ENCODE measurements at regions not wholly inside any gene's neighbourhood (a gene's known extent, or its start where the extent isn't known, plus 50 kb on each side); places are given as distances from the start of the nearest gene placed in this dataset.

- CTCF ChIA-PET (ENCODE audit: low intra/inter-chr PET ratio): no interaction called here
- WGBS (ENCODE audit: insufficient coverage, low coverage, missing lambda C conversion rate): 5% methylated on average over 1 of the region's 1 CpG
- intact Hi-C loops (cut with micrococcal nuclease): no loop called here
These were observed 115.9 kb upstream of the ARHGAP28 start for GRCh38 chr18:6613581-6613980.

More at GRCh38 chr18:6613581-6613980, 115.9 kb upstream of the ARHGAP28 start:
- no peak for FAIRE-seq
- Histone ChIP-seq H4K20me1 (replicated peaks; ENCODE audit: control insufficient read depth, insufficient read depth, low read length) (no peaks in the 10 kb centered on the region), H3K9ac (ENCODE audit: insufficient read depth in 1 of 2, low read depth in 2 of 2, low read length in 2 of 2) (no peak overlapping the region), H3K27ac (ENCODE audit: extremely low read depth, low read depth, low read length) (no peak overlapping the region), H3K4me3 (no peak overlapping the region), H3K4me2 (ENCODE audit: insufficient read depth, low read length) (no peak overlapping the region), H3K4me1 (replicated peaks in 1 of 2; ENCODE audit: control insufficient read depth in 2 of 2, insufficient read depth in 2 of 2, low read length in 2 of 2) (no peaks in the 10 kb centered on the region), H3K9me3 (replicated peaks; ENCODE audit: control insufficient read depth, insufficient read depth, low read depth, low read length) (no peaks in the 10 kb centered on the region), H3K36me3 (ENCODE audit: control insufficient read depth, insufficient read depth, low read length) (no peaks in the 10 kb centered on the region), H2AFZ (ENCODE audit: low read depth, low read length) (no peak overlapping the region), H3K9me1 (ENCODE audit: control insufficient read depth, insufficient read depth, low read length) (no peaks in the 10 kb centered on the region), H3K79me2 (ENCODE audit: control insufficient read depth, insufficient read depth, low read length) (no peaks in the 10 kb centered on the region), H3K27me3 (ENCODE audit: control insufficient read depth in 2 of 2, insufficient read depth in 2 of 2, low read length in 2 of 2) (peaks cover 4 to 6% of the 10 kb centered on the region in 2 experiments; a peak in 1 of 5 replicates)
- no peak for DNase-seq (ENCODE audit: extremely low read depth in 1 of 4, low spot score in 3 of 4)
- no peak for ATAC-seq
- POLR2A ChIA-PET: interaction anchor here (0.6 to 1.5 kb wide), 2 partner anchors 10 to 151 kb away, joined by 3 read pairs; no protein-coding TSS in a partner anchor
- BruUV-seq (replicated peaks): no TSS peak
- in situ Hi-C loops (cut with MboI): no loop called here
- TF ChIP-seq RUNX1 (IDR thresholded peaks at IDR 0.05; ENCODE audit: low read depth) (no peak), CBX8 (IDR thresholded peaks at IDR 0.05; ENCODE audit: borderline replicate concordance, extremely low read depth, low read depth, low read length, poor library complexity, severe bottlenecking) (no peak), PHTF2 (CRISPR knock-in tag; IDR thresholded peaks at IDR 0.05) (no peak), ZNF717 (CRISPR knock-in tag; IDR thresholded peaks at IDR 0.05) (no peak), MBD2 (IDR thresholded peaks at IDR 0.05; ENCODE audit: borderline replicate concordance, low read depth) (no peak), CHD2 (IDR thresholded peaks at IDR 0.05; ENCODE audit: low read depth, low read length) (no peak), RFX7 (CRISPR knock-in tag; IDR thresholded peaks at IDR 0.05) (no peak), C11orf30 (IDR thresholded peaks at IDR 0.05; ENCODE audit: low read depth) (no peak), POLR2G (IDR thresholded peaks at IDR 0.05; ENCODE audit: low read depth, low read length) (no peak), FOSL1 (tag; conservative IDR thresholded peaks at IDR 0.05) (no peak)
- TF ChIP-seq, protein P1, sequence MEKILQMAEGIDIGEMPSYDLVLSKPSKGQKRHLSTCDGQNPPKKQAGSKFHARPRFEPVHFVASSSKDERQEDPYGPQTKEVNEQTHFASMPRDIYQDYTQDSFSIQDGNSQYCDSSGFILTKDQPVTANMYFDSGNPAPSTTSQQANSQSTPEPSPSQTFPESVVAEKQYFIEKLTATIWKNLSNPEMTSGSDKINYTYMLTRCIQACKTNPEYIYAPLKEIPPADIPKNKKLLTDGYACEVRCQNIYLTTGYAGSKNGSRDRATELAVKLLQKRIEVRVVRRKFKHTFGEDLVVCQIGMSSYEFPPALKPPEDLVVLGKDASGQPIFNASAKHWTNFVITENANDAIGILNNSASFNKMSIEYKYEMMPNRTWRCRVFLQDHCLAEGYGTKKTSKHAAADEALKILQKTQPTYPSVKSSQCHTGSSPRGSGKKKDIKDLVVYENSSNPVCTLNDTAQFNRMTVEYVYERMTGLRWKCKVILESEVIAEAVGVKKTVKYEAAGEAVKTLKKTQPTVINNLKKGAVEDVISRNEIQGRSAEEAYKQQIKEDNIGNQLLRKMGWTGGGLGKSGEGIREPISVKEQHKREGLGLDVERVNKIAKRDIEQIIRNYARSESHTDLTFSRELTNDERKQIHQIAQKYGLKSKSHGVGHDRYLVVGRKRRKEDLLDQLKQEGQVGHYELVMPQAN (IDR thresholded peaks at IDR 0.05; ENCODE audit: borderline replicate concordance): no peak
